ENCODE measurements at regions not wholly inside any gene's neighbourhood (a gene's known extent, or its start where the extent isn't known, plus 50 kb on each side); places are given as distances from the start of the nearest gene placed in this dataset.

DNA sequence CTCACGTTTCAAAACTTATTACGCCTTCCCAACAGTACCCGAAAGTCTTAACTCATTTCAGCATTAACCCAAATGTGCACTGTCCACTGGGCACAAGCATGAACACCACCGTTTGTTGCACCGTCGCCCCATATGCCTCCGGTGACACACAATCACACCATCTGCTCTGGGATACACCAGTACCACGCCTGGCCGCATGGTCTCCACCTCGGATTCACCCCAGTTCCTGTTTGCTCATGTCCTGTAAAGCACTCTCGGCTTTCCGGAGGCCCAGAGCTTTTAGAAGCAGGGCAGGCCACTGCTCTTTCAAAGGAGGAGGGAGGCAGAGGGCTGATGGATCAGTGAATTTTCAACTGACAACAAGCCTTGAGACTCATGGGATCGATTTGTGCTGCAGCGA lies 1570.0 kb upstream of the DEFB115 start:
- H3K4me3 ChIP-seq (ENCODE audit: low read depth, low read length) = no peak overlapping the region
- TF ChIP-seq, protein P1, sequence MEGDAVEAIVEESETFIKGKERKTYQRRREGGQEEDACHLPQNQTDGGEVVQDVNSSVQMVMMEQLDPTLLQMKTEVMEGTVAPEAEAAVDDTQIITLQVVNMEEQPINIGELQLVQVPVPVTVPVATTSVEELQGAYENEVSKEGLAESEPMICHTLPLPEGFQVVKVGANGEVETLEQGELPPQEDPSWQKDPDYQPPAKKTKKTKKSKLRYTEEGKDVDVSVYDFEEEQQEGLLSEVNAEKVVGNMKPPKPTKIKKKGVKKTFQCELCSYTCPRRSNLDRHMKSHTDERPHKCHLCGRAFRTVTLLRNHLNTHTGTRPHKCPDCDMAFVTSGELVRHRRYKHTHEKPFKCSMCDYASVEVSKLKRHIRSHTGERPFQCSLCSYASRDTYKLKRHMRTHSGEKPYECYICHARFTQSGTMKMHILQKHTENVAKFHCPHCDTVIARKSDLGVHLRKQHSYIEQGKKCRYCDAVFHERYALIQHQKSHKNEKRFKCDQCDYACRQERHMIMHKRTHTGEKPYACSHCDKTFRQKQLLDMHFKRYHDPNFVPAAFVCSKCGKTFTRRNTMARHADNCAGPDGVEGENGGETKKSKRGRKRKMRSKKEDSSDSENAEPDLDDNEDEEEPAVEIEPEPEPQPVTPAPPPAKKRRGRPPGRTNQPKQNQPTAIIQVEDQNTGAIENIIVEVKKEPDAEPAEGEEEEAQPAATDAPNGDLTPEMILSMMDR (IDR thresholded peaks at IDR 0.05; ENCODE audit: low read depth, low read length) = no peak

DNA sequence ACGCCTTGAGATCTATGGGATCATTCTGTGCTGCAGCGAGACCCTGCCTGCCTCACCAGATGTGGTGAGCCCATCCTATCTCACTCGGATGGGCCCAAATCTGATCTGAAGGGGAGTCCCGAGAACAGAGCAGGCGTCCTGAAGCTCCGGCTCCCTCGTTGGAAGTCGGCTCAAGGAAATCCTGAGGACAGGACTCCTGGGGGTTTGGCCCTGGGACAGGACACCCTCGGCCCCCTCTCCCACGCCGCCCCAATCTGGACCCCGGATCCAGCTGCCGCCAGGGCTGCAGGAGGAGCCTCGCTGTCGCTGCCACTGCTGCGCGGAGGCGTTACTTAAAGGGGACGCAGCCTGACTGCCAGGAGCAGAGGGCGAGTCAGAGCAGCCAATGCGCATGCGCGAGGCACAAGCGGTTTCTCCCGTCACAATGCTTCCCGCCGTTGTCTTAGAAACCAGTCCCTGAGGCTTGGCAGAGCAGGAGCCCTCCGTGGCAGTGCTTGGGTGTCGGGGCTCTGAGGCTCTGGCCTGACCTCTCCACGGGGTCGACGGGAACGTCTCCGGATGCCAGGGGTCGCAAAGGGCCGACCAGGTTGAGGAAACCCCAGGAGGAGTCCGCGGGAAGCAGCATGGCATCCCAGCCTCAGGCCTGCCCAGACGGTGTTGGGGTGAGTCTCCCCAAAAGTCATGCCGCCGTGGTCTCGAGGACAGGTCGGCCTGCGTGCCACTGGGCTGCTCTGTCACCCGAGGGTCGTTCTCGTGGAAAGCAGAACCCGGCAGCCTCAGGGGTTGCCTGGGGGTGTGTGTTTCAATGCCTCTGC lies 1567.8 kb upstream of the DEFB115 start:
- no peak overlapping the region for H3K4me3 ChIP-seq (ENCODE audit: low read depth, low read length)
- TF ChIP-seq, protein P1 (IDR thresholded peaks at IDR 0.05; ENCODE audit: low read depth, low read length) = no peak

DNA sequence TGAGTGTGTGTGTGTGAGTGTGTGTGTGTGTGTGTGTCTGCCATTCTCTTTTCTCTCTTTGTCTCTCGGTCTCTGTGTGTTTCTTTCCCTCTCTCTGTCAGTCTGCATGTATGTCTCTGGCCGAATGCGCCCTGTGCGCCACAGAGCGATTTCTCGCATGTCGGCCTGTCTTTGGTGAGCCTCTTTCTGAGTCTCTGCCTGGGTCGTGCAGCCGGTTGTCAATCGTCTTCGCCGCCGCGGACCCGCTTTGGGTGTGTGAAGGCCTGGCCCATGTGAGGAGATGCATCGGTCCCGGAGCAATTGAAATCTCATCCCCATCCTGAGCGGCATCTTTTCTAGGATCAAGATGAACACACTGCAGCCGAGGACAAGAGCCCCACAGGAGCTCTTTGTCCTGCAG lies 1567.2 kb upstream of the DEFB115 start:
- no peak overlapping the region for H3K4me3 ChIP-seq (ENCODE audit: low read depth, low read length)
- TF ChIP-seq, protein P1 (IDR thresholded peaks at IDR 0.05; ENCODE audit: low read depth, low read length) = no peak

DNA sequence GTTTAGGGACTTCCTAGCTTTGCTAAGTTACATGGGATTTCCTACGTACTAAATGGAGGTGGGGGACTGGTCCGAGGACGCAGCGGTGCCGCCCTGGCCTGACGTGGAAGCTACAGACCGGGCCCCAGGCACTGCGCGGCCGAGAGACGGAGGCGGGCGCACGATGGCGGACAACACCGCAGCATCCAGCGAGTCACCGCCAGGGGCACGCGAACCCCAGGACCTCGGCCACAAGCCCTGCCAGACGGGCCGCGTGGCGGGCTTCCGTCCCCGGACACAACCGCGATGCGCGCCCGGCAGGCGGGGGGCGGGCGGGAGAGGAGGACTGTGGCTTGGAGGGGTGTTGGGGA lies 1516.9 kb upstream of the DEFB115 start:
- TF ChIP-seq, protein P1 (IDR thresholded peaks at IDR 0.05; ENCODE audit: low read depth, low read length) = no peak

DNA sequence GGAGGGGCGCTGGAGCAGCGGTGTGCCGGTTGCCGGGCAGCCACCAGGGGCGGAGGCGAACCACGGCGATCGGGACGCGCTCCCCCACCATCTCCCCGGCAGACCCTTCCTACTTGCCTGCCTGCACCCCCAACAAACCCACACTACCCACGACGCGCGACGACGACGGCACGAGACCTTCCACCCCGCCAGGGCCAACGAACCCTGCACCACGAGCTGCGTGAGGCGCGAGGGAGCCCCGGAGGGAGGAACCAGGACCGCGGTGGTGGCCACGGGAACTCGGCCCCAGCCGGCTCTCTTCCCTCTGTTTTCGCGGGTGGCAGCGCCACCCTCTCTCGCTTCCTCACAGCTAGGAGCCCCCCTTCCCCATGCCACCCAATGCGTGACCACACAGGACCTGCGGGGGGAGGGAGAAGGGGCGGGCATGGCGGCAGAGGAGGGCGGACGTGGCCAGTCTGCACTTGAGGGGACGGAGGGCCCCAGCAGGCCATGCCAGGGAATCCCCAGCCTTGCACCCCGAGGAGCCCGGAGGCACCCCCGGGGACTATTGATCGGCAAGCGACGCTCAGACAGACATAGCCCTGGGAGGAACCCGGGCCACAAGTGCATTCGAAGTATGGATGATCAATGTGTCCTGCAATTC lies 1516.4 kb upstream of the DEFB115 start:
- TF ChIP-seq, protein P1 (IDR thresholded peaks at IDR 0.05; ENCODE audit: low read depth, low read length) = no peak
- no peak overlapping the region for H3K4me3 ChIP-seq (ENCODE audit: low read depth, low read length)

More for the DNA sequence above, 1516.9 kb upstream of the DEFB115 start:
- no peak overlapping the region for H3K4me3 ChIP-seq (ENCODE audit: low read depth, low read length)

DNA sequence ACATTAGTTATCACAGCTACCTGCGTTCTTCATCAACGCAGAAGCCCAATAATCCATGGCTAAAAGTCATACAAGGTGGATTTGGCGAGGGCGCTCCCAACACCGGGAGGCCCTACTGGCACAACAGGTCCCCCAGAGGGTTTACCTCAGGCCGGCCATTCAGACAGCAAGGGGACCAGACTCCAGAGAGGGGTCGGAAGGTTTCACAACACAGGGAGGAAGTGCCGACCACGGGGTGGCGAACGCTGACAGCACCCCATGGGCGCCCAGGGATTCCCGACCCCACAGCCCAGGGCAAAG lies 1515.9 kb upstream of the DEFB115 start:
- TF ChIP-seq, protein P1 (IDR thresholded peaks at IDR 0.05; ENCODE audit: low read depth, low read length) = no peak

DNA sequence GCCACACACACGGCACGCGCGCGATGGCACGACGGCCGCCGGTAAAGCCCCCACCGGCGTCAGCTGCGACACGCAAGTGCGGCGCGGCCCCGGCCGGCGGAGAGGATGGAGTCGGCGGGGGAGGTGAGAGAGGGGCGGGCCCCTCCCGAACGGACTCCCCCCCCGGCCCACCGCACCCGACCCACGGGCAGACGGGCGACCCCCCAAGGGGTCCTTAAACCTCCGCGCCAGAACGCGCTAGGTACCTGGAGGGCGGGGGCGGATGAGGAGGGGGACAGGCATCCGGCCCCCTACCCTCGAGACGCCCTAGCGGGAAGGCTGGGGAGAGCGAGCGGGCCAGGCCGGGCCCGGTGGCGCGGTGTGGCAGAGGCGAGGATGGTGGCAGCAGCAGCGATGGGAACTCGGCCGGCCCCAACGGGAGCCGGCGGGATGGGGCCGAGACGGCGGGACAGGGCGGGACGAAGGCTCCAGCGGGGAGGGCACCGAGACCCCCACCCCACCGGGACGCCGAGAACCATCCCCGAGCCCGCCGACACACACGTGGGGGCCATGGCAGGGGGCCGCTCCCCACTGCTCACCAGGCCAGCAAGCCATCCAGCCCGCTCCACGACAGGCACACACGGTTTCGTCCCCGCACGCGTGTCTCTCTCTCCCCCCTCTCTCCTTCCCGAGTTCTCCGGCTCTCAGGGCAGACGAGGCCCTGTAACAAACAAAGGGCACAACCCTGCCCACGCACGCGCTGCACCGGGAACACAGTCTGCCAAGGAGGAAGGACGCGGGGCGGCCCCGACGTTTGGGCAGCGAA lies 1515.4 kb upstream of the DEFB115 start:
- H3K4me3 ChIP-seq (ENCODE audit: low read depth, low read length) = no peak overlapping the region
- TF ChIP-seq, protein P1 (IDR thresholded peaks at IDR 0.05; ENCODE audit: low read depth, low read length) = no peak

More for the DNA sequence above, 1515.9 kb upstream of the DEFB115 start:
- no peak overlapping the region for H3K4me3 ChIP-seq (ENCODE audit: low read depth, low read length)

Data from WI38 (cell line).